HL-60 (cell line): ENCODE measurements at regions not wholly inside any gene's neighbourhood (a gene's known extent, or its start where the extent isn't known, plus 50 kb on each side); places are given as distances from the start of the nearest gene placed in this dataset.

Source experiments
- CTCF ChIP-seq: IDR thresholded peaks from one replicate; pipeline ENCODE4 v1.5.1; 2011; ENCODE audit warnings: low read length, control low read depth, inconsistent platforms; ENCODE audit not compliant: insufficient read depth
- POLR2AphosphoS5 ChIP-seq: IDR thresholded peaks from 2 replicates; pipeline ENCODE4 v1.6.1; 2012; ENCODE audit warnings: low read depth
- TF ChIP-seq, protein P1 (sequence below): IDR thresholded peaks from 2 replicates; pipeline ENCODE4 v1.6.1; 2012; ENCODE audit warnings: low read depth; ENCODE audit not compliant: insufficient replicate concordance

DNA sequence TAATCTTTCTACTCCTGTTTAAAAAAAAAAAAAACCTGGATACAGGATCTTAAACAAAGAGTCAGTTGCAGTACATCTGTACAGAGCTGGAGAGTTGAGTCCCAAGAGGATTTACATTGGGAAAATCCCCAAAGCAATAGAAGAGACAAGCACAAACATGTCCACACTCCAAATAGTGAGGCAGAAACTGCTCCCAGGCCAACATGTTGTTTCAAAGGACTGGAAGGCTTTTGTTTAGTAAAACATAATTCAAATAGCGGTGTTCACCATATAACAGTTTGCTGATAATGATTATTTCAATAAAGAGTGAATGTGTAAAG is 425.4 kb downstream of the ADGRL2 start:
- no peak for TF ChIP-seq POLR2AphosphoS5
- no peak for TF ChIP-seq CTCF
- TF ChIP-seq, protein P1, sequence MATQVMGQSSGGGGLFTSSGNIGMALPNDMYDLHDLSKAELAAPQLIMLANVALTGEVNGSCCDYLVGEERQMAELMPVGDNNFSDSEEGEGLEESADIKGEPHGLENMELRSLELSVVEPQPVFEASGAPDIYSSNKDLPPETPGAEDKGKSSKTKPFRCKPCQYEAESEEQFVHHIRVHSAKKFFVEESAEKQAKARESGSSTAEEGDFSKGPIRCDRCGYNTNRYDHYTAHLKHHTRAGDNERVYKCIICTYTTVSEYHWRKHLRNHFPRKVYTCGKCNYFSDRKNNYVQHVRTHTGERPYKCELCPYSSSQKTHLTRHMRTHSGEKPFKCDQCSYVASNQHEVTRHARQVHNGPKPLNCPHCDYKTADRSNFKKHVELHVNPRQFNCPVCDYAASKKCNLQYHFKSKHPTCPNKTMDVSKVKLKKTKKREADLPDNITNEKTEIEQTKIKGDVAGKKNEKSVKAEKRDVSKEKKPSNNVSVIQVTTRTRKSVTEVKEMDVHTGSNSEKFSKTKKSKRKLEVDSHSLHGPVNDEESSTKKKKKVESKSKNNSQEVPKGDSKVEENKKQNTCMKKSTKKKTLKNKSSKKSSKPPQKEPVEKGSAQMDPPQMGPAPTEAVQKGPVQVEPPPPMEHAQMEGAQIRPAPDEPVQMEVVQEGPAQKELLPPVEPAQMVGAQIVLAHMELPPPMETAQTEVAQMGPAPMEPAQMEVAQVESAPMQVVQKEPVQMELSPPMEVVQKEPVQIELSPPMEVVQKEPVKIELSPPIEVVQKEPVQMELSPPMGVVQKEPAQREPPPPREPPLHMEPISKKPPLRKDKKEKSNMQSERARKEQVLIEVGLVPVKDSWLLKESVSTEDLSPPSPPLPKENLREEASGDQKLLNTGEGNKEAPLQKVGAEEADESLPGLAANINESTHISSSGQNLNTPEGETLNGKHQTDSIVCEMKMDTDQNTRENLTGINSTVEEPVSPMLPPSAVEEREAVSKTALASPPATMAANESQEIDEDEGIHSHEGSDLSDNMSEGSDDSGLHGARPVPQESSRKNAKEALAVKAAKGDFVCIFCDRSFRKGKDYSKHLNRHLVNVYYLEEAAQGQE: no peak
